ENCODE measurements at regions not wholly inside any gene's neighbourhood (a gene's known extent, or its start where the extent isn't known, plus 50 kb on each side); places are given as distances from the start of the nearest gene placed in this dataset.

- no peaks in the 10 kb centered on the region for H3K36me3 ChIP-seq (ENCODE audit: control insufficient read depth, insufficient read depth, low read length)
- no peak overlapping the region for H3K4me3 ChIP-seq (ENCODE audit: low read depth, low read length)
- no peak overlapping the region for H3K27ac ChIP-seq
- no peaks in the 10 kb centered on the region for H3K79me2 ChIP-seq
- H3K4me2 ChIP-seq (ENCODE audit: low read length), result no peak overlapping the region
- H3K4me1 ChIP-seq, result no peaks in the 10 kb centered on the region
- H3K27me3 ChIP-seq (ENCODE audit: control insufficient read depth, insufficient read depth, low read length), result no peaks in the 10 kb centered on the region
- no peak overlapping the region for H2AFZ ChIP-seq
- no peaks in the 10 kb centered on the region for H3K9me3 ChIP-seq (ENCODE audit: control insufficient read depth, low read length)
- TF ChIP-seq, protein P1, sequence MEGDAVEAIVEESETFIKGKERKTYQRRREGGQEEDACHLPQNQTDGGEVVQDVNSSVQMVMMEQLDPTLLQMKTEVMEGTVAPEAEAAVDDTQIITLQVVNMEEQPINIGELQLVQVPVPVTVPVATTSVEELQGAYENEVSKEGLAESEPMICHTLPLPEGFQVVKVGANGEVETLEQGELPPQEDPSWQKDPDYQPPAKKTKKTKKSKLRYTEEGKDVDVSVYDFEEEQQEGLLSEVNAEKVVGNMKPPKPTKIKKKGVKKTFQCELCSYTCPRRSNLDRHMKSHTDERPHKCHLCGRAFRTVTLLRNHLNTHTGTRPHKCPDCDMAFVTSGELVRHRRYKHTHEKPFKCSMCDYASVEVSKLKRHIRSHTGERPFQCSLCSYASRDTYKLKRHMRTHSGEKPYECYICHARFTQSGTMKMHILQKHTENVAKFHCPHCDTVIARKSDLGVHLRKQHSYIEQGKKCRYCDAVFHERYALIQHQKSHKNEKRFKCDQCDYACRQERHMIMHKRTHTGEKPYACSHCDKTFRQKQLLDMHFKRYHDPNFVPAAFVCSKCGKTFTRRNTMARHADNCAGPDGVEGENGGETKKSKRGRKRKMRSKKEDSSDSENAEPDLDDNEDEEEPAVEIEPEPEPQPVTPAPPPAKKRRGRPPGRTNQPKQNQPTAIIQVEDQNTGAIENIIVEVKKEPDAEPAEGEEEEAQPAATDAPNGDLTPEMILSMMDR (IDR thresholded peaks at IDR 0.05), result no peak
- H3K9ac ChIP-seq, result no peak overlapping the region
Observed at GRCh38 chr7:69364813-69365643, 233.2 kb upstream of the AUTS2 start.

DNA sequence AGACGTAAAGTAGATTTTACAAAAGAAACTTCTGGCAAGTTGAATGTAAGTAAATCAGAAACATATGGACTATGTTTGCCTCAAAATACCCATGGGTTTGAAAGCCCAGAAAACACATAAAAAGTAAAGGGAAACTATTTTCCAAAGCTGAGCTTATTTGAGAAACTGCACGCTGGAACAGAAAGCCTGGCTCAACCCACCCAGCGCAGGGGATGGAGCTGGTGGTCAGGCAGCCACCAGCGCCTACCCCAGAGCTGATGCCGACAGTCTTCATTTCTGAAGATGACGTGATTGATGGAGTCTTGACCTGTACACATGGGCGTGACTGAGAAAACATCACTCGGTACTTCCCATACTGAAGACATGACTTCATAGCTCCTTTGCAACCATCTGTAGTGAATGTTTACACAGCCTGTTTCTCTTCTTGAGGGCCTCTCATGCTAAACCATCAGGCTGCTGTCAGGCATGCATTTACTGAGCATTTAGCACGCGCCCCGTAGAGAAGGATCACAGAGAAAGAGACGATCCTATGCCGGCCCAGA lies 232.6 kb upstream of the AUTS2 start:
- Histone ChIP-seq H2AFZ (no peak overlapping the region), H3K36me3 (ENCODE audit: control insufficient read depth, insufficient read depth, low read length) (no peaks in the 10 kb centered on the region), H3K79me2 (no peaks in the 10 kb centered on the region), H3K27ac (no peak overlapping the region), H3K4me3 (ENCODE audit: low read depth, low read length) (no peak overlapping the region), H3K4me2 (ENCODE audit: low read length) (no peak overlapping the region), H3K27me3 (ENCODE audit: control insufficient read depth, insufficient read depth, low read length) (no peaks in the 10 kb centered on the region), H3K4me1 (no peaks in the 10 kb centered on the region), H3K9ac (no peak overlapping the region), H3K9me3 (ENCODE audit: control insufficient read depth, low read length) (no peaks in the 10 kb centered on the region)
- TF ChIP-seq, protein P1 (IDR thresholded peaks at IDR 0.05), result no peak

DNA sequence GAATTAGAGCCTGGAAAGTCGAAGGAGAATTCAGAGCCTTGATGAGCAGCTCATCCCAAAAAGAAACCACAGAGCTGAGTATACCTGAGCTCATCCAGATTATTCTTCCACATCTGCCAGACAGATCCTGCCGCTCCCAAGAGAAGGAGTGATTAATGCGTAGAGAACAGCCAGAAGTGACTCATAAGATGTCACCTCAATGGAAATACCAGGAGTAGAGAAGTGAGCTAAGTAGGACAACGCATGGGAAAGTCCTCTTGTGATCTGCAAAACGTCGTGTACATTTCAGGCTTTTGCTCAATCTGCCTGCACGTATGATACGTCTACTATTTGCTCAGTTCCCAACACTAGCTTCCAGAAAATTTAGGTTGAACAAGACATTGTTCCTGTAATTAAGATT lies 230.5 kb upstream of the AUTS2 start:
- H3K79me2 ChIP-seq, result no peaks in the 10 kb centered on the region
- no peaks in the 10 kb centered on the region for H3K9me3 ChIP-seq (ENCODE audit: control insufficient read depth, low read length)
- no peaks in the 10 kb centered on the region for H3K27me3 ChIP-seq (ENCODE audit: control insufficient read depth, insufficient read depth, low read length)
- H3K4me1 ChIP-seq, result no peaks in the 10 kb centered on the region
- no peak overlapping the region for H2AFZ ChIP-seq
- H3K36me3 ChIP-seq (ENCODE audit: control insufficient read depth, insufficient read depth, low read length), result no peaks in the 10 kb centered on the region
- no peak overlapping the region for H3K9ac ChIP-seq
- H3K4me2 ChIP-seq (ENCODE audit: low read length), result no peak overlapping the region
- no peak overlapping the region for H3K4me3 ChIP-seq (ENCODE audit: low read depth, low read length)
- TF ChIP-seq, protein P1 (IDR thresholded peaks at IDR 0.05), result no peak
- H3K27ac ChIP-seq, result no peak overlapping the region

DNA sequence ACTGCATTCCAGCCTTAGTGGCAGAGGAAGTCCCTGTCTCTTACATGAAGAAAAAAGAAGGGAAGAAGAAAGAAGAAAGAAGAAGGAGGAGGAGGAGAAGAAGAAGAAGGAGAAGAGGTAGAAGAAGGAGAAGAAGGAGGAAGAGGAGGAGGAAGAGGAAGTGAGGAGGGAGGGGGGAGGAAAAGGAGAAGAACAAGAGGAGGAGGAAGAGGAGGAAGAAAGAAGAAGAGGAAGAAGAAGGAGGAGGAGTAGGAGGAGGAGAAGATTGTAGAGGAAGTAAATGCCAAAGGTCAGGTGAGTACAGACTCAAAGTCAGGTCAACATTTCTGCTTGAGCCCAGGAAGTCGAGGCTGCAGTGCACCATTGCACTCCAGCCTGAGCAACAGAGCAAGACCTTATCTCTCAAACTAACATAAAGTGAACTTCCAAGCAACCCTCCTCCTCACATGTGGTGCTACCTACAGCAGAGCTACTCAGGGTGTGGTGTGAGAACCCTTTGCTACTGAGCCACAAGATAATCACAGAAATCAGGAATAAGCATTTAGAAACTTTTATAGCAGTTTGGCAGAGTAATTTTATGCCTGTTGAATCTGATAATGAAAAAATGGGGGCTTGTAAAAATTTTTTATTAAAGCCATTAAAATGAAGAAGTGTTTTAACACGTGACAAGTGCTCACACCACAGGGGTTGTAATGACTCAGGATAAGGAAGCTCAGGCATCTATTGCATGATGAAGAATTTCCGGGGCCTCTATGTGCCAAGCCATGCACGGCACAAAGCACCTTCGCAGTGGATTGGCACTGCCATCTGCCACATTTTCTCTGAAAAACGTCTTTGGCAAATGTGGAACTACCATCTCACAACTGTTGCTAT lies 224.9 kb upstream of the AUTS2 start:
- Histone ChIP-seq H3K27me3 (ENCODE audit: control insufficient read depth, insufficient read depth, low read length) (no peaks in the 10 kb centered on the region), H3K4me2 (ENCODE audit: low read length) (no peak overlapping the region), H3K79me2 (no peaks in the 10 kb centered on the region), H3K36me3 (ENCODE audit: control insufficient read depth, insufficient read depth, low read length) (no peaks in the 10 kb centered on the region), H3K9ac (no peak overlapping the region), H2AFZ (no peak overlapping the region), H3K9me3 (ENCODE audit: control insufficient read depth, low read length) (no peaks in the 10 kb centered on the region), H3K4me3 (ENCODE audit: low read depth, low read length) (no peak overlapping the region), H3K27ac (no peak overlapping the region), H3K4me1 (no peaks in the 10 kb centered on the region)
- TF ChIP-seq, protein P1 (IDR thresholded peaks at IDR 0.05), result no peak
